Central memory CD8-positive, alpha-beta T cell (primary cell): ENCODE measurements at regions not wholly inside any gene's neighbourhood (a gene's known extent, or its start where the extent isn't known, plus 50 kb on each side); places are given as distances from the start of the nearest gene placed in this dataset.

Experiments
- ATAC-seq: fragments of 150-1000 bp; cut with Tn5 transposase; replicated peaks from 2 replicates; pipeline ENCODE4 v1.10.0; 2022; ENCODE audit warnings: mild to moderate bottlenecking, moderate FRiP score, moderate number of reproducible peaks; ENCODE audit not compliant: poor library complexity, severe bottlenecking; ENCODE audit errors: extremely low read depth
- DNase-seq, 2 donors: peaks; one replicate each; pipeline ENCODE4 v3.0.0; 2021; ENCODE audit warnings: low spot score in 2 of 2
- H3K27ac Mint-ChIP-seq: one replicate; pipeline ENCODE4 v1.8.0; 2022; ENCODE audit warnings: low read depth, mild to moderate bottlenecking, moderate library complexity, mixed read lengths
- H3K27me3 Mint-ChIP-seq: one replicate; pipeline ENCODE4 v1.8.0; 2022; ENCODE audit warnings: mixed read lengths
- H3K36me3 Mint-ChIP-seq: one replicate; pipeline ENCODE4 v1.8.0; 2022; ENCODE audit warnings: mild to moderate bottlenecking, moderate library complexity, mixed read lengths; ENCODE audit not compliant: insufficient read depth
- H3K4me1 Mint-ChIP-seq: one replicate; pipeline ENCODE4 v1.8.0; 2022; ENCODE audit warnings: mixed read lengths
- H3K4me3 Mint-ChIP-seq: one replicate; pipeline ENCODE4 v1.8.0; 2022; ENCODE audit warnings: mild to moderate bottlenecking, moderate library complexity, mixed read lengths
- H3K9me3 Mint-ChIP-seq: one replicate; pipeline ENCODE4 v1.8.0; 2022; ENCODE audit warnings: mixed read lengths

DNA sequence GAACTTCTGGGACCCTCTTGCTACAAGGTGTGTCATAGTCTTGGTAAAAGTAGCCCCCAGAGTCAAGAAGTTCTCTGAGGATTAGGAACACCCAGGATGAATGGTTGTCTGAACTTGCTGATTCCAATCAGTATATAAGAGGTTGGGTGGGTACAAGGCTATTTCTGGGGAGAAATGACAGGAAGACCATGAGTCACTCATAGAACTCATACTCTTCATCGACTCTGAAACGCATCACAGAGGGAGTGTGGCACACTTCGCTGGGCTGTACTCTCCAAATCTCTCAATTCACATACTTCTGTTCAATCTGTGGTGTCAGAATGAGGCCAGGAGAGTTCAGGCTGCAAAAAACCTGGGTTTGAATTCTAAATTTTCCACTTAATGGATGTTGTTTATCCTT is 193.2 kb upstream of the LEF1 start:
- H3K4me1 Mint-ChIP-seq, result peaks cover 4% of the 10 kb centered on the region
- no peak for ATAC-seq
- H3K27ac Mint-ChIP-seq, result no peak overlapping the region
- DNase-seq, result no peak
- H3K27me3 Mint-ChIP-seq, result peaks cover 73% of the 10 kb centered on the region
- H3K36me3 Mint-ChIP-seq, result no peaks in the 10 kb centered on the region
- no peak overlapping the region for H3K4me3 Mint-ChIP-seq
- no peaks in the 10 kb centered on the region for H3K9me3 Mint-ChIP-seq

DNA sequence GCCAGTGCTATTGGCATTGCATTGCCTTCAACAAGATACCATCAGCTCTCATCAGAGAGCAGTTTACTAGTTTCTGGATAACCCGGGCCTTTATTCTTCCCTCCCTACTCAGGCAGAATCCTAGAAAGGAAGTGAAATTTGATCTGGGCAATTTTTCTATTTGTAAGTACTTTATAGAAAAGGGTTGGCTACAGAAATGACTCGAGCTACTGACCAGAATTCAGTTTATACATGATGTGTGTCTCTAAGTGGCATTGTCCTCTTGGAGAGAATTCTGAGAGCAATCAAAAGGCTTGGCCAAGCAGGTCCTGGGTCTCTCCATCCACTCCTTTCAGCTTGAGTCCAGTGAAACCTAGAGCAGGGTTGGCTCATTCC is 192.7 kb upstream of the LEF1 start:
- peaks cover 4% of the 10 kb centered on the region for H3K4me1 Mint-ChIP-seq
- DNase-seq, result no peak
- H3K36me3 Mint-ChIP-seq, result no peaks in the 10 kb centered on the region
- ATAC-seq, result no peak
- no peak overlapping the region for H3K4me3 Mint-ChIP-seq
- H3K27me3 Mint-ChIP-seq, result peaks cover 69% of the 10 kb centered on the region
- no peak overlapping the region for H3K27ac Mint-ChIP-seq
- no peaks in the 10 kb centered on the region for H3K9me3 Mint-ChIP-seq

DNA sequence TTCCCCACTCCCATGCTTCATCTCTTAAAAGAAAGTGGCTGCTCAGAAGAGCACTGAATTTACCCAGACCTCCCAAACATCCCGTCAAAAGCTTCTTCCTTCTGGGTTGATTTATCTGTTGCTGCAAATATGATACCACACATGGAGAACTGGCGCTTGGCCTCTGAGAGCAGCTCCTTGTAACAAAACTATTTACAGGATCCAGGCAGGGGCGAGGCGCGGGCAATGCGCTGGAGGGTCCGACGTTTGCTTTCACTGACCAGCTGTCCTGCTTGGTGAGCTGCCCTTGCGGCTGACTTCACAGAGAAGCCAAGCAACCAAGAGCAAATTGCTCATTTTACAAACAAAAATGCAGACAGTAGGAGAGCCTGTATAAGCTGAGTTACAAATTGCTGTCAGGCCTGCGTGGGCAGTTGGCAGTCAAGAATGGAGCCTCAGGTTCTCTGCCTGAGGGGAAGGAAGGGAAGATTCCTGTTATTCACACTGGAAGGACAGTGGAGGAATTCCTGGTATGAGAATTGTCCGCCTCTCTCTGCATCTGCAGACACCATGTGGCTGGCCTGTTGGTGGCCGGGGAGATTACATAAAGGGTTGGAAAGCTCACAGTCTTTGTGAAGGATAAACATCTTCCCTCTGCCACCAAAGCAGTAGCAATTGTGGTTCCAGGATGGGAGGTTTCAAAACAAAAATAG is 192.2 kb upstream of the LEF1 start:
- no peak overlapping the region for H3K27ac Mint-ChIP-seq
- peaks cover 5% of the 10 kb centered on the region for H3K4me1 Mint-ChIP-seq
- H3K4me3 Mint-ChIP-seq, result no peak overlapping the region
- peaks cover 65% of the 10 kb centered on the region for H3K27me3 Mint-ChIP-seq
- H3K36me3 Mint-ChIP-seq, result no peaks in the 10 kb centered on the region
- no peak for ATAC-seq
- DNase-seq, result no peak
- no peaks in the 10 kb centered on the region for H3K9me3 Mint-ChIP-seq

DNA sequence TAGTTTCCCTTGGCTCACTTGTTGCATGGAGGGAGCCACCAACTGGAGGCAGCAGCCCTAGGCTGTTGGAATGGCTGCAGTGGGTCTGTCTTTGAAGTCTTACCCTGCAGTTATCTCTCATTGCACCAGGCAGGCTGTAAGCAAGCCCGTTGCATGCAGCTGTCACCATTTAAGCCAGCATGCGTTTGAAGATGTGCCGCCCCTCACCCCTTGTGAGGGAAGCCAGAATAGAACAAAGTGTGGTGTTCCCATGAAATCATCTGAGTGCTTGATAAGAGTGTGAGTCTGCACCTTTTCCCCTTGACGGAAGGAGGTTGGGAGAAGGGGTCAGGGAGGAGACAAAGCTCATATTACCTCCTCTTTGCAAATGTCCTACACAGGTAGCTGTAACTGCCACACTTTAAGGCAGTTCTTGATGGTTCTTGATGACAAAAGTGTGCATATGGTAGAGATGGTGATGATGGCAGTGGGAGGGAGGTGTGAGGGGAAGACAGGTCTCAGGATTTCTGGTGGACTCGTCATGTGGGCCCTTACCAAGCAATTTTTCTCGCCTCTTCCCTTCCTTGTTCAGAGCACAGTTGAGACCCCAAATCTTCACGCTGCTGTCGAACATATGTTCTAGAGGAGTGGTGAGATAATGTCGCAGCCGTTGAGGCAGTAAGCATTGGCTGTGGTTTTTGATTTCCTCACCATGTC is 191.4 kb upstream of the LEF1 start:
- no peaks in the 10 kb centered on the region for H3K36me3 Mint-ChIP-seq
- DNase-seq (no peak), ATAC-seq (no peak)
- H3K9me3 Mint-ChIP-seq, result no peaks in the 10 kb centered on the region
- peaks cover 12% of the 10 kb centered on the region for H3K4me1 Mint-ChIP-seq
- H3K27me3 Mint-ChIP-seq, result peaks cover 64% of the 10 kb centered on the region
- H3K4me3 Mint-ChIP-seq, result peak overlapping the region; percentile 39
- no peak overlapping the region for H3K27ac Mint-ChIP-seq

DNA sequence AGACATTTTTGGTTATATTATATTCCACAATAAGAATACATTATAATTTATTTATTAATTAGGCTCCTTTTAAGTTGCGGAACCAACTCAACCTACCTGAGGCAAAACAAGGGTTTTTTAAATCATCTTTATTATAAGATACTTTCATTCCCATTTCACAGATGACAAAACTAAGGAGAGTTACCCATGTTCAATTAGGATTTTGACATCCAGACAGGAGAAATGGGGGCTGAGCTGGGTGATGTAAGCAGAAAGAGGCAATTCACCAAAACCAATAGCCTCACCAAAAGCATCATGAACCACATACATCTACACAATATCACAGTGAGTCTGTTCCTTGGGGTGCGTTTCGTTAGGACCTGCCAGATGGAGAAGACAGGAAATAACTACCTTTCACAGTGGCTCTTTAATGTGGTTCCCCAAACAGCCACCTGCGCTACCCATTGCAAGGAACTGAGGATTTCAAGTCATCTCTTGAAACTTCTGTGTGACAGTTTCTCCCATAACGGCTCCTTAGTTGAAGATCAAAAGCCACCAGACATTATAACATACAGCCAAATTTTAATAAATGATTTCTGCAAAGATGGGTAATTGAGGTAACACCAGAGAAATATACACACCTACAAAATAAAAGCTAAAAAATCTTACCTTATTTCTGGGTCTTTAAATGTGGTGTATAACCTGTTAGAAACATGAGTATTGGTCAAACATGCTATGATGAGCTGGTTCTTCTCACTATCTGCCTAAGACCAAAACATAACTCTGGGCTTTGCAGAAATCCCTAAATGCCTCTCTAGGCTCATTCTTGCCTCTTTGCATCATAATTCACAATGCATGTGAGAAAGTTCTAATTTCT is 190.6 kb upstream of the LEF1 start:
- H3K27me3 Mint-ChIP-seq, result peaks cover 56% of the 10 kb centered on the region
- DNase-seq (no peak), ATAC-seq (no peak)
- no peak overlapping the region for H3K27ac Mint-ChIP-seq
- no peak overlapping the region for H3K4me3 Mint-ChIP-seq
- peaks cover 12% of the 10 kb centered on the region for H3K4me1 Mint-ChIP-seq
- no peaks in the 10 kb centered on the region for H3K36me3 Mint-ChIP-seq
- no peaks in the 10 kb centered on the region for H3K9me3 Mint-ChIP-seq

DNA sequence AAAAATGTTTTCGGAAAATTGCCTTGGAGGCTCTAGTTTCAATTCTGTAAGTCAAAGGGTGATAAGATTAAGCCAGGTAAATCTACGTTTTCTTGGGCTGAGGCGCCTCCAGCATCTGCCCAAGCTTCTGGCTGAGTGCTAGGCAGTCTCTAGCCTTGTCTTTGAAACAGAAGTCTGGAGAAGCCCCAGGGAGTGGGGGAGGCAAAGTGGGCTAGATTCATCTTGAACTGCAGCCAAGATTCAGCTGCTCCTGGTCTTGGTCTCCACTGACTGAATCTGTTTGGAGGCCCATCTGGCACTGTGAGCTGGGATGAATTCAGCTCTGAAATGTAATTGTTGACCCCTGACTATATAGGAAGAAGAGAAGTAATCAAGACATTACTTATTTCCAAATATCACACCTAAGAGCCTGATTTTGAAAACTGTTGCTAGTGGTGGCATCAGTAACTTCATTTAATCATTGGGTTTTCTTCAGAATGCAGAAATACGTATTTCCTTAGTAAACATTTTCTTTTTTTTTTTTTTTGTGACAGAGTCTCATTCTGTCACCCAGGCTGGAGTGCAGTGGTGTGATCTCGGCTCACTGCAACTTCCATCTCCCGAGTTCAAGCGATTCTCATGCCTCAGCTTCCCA is 187.3 kb upstream of the LEF1 start:
- H3K4me3 Mint-ChIP-seq, result no peak overlapping the region
- no peak for ATAC-seq
- no peaks in the 10 kb centered on the region for H3K9me3 Mint-ChIP-seq
- H3K27ac Mint-ChIP-seq, result no peak overlapping the region
- H3K36me3 Mint-ChIP-seq, result no peaks in the 10 kb centered on the region
- H3K4me1 Mint-ChIP-seq, result peaks cover 8% of the 10 kb centered on the region
- no peak for DNase-seq
- peaks cover 30% of the 10 kb centered on the region for H3K27me3 Mint-ChIP-seq

DNA sequence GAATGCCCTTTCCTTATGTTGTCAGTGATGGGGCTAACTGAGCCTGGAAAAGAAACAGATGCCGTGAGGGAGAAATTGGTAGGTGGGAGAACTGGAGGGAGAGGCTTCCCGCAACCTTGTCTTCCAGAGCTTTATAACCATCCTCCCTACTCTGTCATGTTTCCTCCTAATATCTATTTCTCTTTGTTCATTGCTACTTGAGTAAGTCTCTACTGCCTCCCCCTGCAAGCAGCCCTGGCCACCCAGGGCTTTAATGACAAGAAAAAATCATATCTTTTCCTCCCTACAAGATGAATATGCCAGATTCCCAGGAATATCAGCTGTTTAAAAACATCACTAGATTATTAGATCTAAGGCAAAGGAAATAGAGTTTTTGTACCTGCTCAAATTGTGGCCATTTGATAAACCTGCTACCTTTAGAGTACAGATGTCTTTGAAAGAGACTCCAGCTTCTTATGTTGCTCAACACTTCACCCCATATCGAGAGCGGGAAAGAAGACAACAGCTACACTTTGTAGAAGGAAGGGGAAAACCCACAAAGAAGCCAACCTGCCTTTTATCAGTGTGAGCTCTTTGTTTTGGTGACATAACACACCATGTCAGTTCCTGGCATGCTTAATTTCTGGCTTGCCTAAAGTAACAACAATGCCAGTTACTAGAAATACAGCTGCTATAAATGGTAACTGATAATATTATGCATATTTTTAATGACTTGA is 186.6 kb upstream of the LEF1 start:
- H3K27ac Mint-ChIP-seq, result no peak overlapping the region

DNA sequence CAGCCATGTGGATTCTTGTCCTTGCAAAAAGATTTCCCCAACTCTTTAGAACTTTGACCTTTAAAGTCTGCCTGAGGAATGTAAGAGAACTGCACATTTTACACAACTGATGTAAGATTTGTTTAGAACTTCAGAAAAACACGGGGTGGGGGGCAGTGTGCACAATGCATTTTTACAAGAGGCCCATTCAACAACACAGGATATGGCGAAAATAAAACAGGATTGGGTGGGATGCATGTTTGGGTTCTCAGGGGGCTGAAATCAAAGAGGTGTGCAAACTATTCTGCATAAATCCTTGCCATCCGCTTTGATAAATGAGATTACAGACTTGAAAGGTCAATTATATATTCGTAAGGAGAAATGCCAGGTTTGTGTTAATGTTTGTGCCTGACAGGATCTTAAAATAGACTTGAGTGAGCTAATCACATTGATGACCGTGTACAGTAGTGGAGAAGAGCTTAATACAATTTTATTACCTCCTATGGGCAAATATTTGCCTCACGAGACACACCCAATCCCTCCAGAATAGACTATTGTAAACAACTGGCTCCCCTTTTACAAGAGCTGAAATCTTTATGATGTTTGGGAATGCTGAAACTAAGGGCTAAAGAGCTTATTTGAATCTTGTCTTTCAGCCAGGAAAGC is 184.1 kb upstream of the LEF1 start:
- Mint-ChIP-seq H3K9me3 (no peaks in the 10 kb centered on the region), H3K27ac (no peak overlapping the region), H3K4me1 (peaks cover 8% of the 10 kb centered on the region), H3K27me3 (peaks cover 5% of the 10 kb centered on the region), H3K36me3 (no peaks in the 10 kb centered on the region), H3K4me3 (no peak overlapping the region)
- ATAC-seq (no peak), DNase-seq (no peak)

More for the DNA sequence above, 186.6 kb upstream of the LEF1 start:
- peak; percentile 75 for ATAC-seq
- H3K27me3 Mint-ChIP-seq, result peaks cover 23% of the 10 kb centered on the region
- DNase-seq, result no peak
- H3K4me3 Mint-ChIP-seq, result no peak overlapping the region
- no peaks in the 10 kb centered on the region for H3K36me3 Mint-ChIP-seq
- no peaks in the 10 kb centered on the region for H3K9me3 Mint-ChIP-seq
- H3K4me1 Mint-ChIP-seq, result peaks cover 8% of the 10 kb centered on the region

DNA sequence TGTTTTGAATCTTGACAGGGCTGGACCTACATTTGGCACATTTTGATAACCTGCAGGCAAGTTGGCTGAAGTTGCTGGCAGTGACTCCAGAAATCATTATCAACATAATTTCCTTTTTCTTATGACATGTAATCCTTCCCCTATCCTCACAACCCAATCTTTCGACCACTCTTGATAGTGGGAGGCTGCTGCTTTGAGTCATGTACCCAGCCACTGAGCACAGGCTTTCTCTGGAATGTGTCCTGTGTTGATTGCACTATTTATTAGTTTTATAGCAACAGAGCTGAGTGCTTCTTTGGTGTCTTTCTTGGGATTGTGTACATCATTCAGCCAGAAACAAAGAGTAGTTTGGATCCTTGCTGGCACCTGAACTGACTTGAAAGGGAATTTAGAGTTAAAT is 183.1 kb upstream of the LEF1 start:
- no peaks in the 10 kb centered on the region for H3K27me3 Mint-ChIP-seq
- H3K27ac Mint-ChIP-seq, result no peak overlapping the region
- peaks cover 8% of the 10 kb centered on the region for H3K4me1 Mint-ChIP-seq
- no peak overlapping the region for H3K4me3 Mint-ChIP-seq
- no peak for ATAC-seq
- H3K36me3 Mint-ChIP-seq, result no peaks in the 10 kb centered on the region
- DNase-seq, result no peak
- H3K9me3 Mint-ChIP-seq, result no peaks in the 10 kb centered on the region

DNA sequence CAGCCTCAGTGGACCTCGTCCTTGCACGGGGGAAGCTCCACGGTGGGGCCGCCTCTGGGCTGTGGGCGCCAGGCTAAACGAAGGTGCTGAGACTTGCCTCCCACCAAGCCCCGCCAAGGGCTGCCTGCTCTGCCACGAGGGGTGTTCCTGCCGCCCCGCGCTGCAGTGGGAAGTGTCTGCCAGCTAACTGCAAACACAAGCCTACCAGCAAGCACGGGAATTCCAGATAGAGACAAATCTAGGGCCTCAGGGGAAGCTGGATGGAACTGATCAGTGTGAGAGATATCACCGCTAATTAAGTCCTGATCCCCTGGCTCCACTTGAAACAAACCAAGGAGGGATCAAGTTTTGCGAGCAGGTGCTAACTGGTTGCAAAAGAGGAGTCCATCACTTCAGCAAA is 181.6 kb upstream of the LEF1 start:
- Mint-ChIP-seq H3K27me3 (no peaks in the 10 kb centered on the region), H3K4me1 (peaks cover 2% of the 10 kb centered on the region), H3K27ac (no peak overlapping the region), H3K4me3 (no peak overlapping the region), H3K36me3 (no peaks in the 10 kb centered on the region), H3K9me3 (no peaks in the 10 kb centered on the region)
- ATAC-seq, result no peak
- DNase-seq, result no peak

DNA sequence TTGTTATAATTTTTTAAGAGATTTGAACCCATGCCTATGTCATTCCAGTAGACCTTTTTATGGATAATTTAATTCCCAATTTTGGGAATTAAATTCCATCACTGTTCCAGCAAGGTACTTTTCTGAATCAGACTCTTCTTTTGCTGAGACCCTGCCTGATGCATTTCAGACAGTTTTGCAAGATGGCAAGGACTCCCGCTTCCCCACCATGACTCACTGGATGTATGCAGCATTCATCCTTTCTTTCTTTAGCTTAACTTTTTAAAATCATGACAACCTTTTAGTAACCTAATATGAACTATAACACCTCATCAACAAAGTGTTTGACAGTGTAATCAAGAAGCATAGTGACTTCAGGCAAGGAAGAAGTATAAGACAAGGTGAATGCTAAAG is 178.1 kb upstream of the LEF1 start:
- ATAC-seq, result no peak
- Mint-ChIP-seq H3K4me3 (no peak overlapping the region), H3K36me3 (no peaks in the 10 kb centered on the region)

More for the DNA sequence above, 178.1 kb upstream of the LEF1 start:
- H3K27ac Mint-ChIP-seq, result no peak overlapping the region
- no peaks in the 10 kb centered on the region for H3K27me3 Mint-ChIP-seq
- H3K4me1 Mint-ChIP-seq, result peaks cover 12% of the 10 kb centered on the region
- no peaks in the 10 kb centered on the region for H3K9me3 Mint-ChIP-seq
- no peak for DNase-seq
